Naive B cell (primary cell): ENCODE measurements at regions not wholly inside any gene's neighbourhood (a gene's known extent, or its start where the extent isn't known, plus 50 kb on each side); places are given as distances from the start of the nearest gene placed in this dataset.
"Not testable (repeated sequence)": the region's sequence is repeated elsewhere in the genome, so short reads cannot be mapped to it uniquely, and the experiment has no call there.

Experiments
- ATAC-seq, 2 donors: fragments of 150-1000 bp; cut with Tn5 transposase; 2 replicates each; pipeline ENCODE4 v1.10.0; 2021; ENCODE audit warnings: low read depth in 2 of 2, mild to moderate bottlenecking in 2 of 2, moderate library complexity in 2 of 2
- DNase-seq: peaks from one replicate; pipeline ENCODE4 v3.0.0; 2022
- H3K27ac Mint-ChIP-seq, 6 donors: one replicate each; pipeline ENCODE4 v1.8.0; 2020 to 2022; ENCODE audit warnings: mild to moderate bottlenecking in 6 of 6, mixed read lengths in 6 of 6, moderate library complexity in 5 of 6, inconsistent platforms in 2 of 6
- H3K27me3 Mint-ChIP-seq, 3 donors: one replicate each; pipeline ENCODE4 v1.8.0; 2021 to 2022; ENCODE audit warnings: mixed read lengths in 3 of 3, mild to moderate bottlenecking in 1 of 3
- H3K36me3 Mint-ChIP-seq, 2 donors: one replicate each; pipeline ENCODE4 v1.8.0; 2020 to 2022; ENCODE audit warnings: mixed read lengths in 2 of 2, inconsistent platforms in 1 of 2, mild to moderate bottlenecking in 1 of 2
- H3K4me1 Mint-ChIP-seq, 3 donors: one replicate each; pipeline ENCODE4 v1.8.0; 2020 to 2022; ENCODE audit warnings: mixed read lengths in 3 of 3, inconsistent platforms in 1 of 3, mild to moderate bottlenecking in 1 of 3, moderate library complexity in 1 of 3
- H3K4me3 Mint-ChIP-seq, 8 donors: one replicate each; pipeline ENCODE4 v1.8.0; 2020 to 2022; ENCODE audit warnings: mild to moderate bottlenecking in 8 of 8, mixed read lengths in 8 of 8, moderate library complexity in 8 of 8, inconsistent platforms in 2 of 8
- H3K9me3 Mint-ChIP-seq, 7 donors: one replicate each; pipeline ENCODE4 v1.8.0; 2020 to 2022; ENCODE audit warnings: mixed read lengths in 7 of 7, mild to moderate bottlenecking in 5 of 7, inconsistent platforms in 2 of 7, moderate library complexity in 1 of 7

GRCh38 chr2:175253871-175254270 is 72.4 kb upstream of the ATP5MC3 start:
- H3K4me3 Mint-ChIP-seq, result no peak overlapping the region
- H3K4me1 Mint-ChIP-seq, result no peaks in the 10 kb centered on the region
- DNase-seq (no peak), ATAC-seq (no peak)
- peak overlapping the region in 1 of 6 donors; percentile 49 for H3K27ac Mint-ChIP-seq
- H3K27me3 Mint-ChIP-seq, result peaks cover 23 to 42% (median 31%) of the 10 kb centered on the region in 3 donors
- no peaks in the 10 kb centered on the region for H3K36me3 Mint-ChIP-seq
- peaks cover 0 to 8% (median 5%) of the 10 kb centered on the region in 7 donors for H3K9me3 Mint-ChIP-seq

GRCh38 chr2:175251425-175252041 is 70.0 kb upstream of the ATP5MC3 start:
- no peaks in the 10 kb centered on the region for H3K4me1 Mint-ChIP-seq
- H3K27ac Mint-ChIP-seq, result no peak overlapping the region
- H3K27me3 Mint-ChIP-seq, result peaks cover 21 to 44% (median 36%) of the 10 kb centered on the region in 3 donors
- peaks cover 0 to 6% (median 4%) of the 10 kb centered on the region in 7 donors for H3K9me3 Mint-ChIP-seq
- H3K36me3 Mint-ChIP-seq, result no peaks in the 10 kb centered on the region
- H3K4me3 Mint-ChIP-seq, result no peak overlapping the region
- ATAC-seq (no peak), DNase-seq (peak; percentile 1)

GRCh38 chr2:175247159-175247558 is 65.6 kb upstream of the ATP5MC3 start:
- Mint-ChIP-seq H3K4me3 (no peak overlapping the region), H3K9me3 (no peaks in the 10 kb centered on the region), H3K27ac (no peak overlapping the region), H3K36me3 (no peaks in the 10 kb centered on the region), H3K27me3 (peaks cover 20 to 29% (median 23%) of the 10 kb centered on the region in 3 donors), H3K4me1 (no peaks in the 10 kb centered on the region)
- DNase-seq (no peak), ATAC-seq (no peak)

- Mint-ChIP-seq H3K4me1 (no peaks in the 10 kb centered on the region), H3K27ac (no peak overlapping the region), H3K4me3 (no peak overlapping the region), H3K27me3 (peaks cover 24 to 43% (median 36%) of the 10 kb centered on the region in 3 donors), H3K9me3 (peaks cover 3 to 20% (median 5%) of the 10 kb centered on the region in 7 donors), H3K36me3 (peaks cover 0 to 5% of the 10 kb centered on the region in 2 donors)
- no peak for ATAC-seq
- DNase-seq, result no peak
Measured at GRCh38 chr2:175244697-175245096, 63.2 kb upstream of the ATP5MC3 start.

GRCh38 chr2:175241691-175242090 is 60.2 kb upstream of the ATP5MC3 start:
- DNase-seq, result no peak

GRCh38 chr2:175240033-175240432 is 58.5 kb upstream of the ATP5MC3 start:
- Mint-ChIP-seq H3K27me3 (peaks cover 21 to 48% (median 37%) of the 10 kb centered on the region in 3 donors), H3K36me3 (peaks cover 0 to 18% of the 10 kb centered on the region in 2 donors), H3K9me3 (peaks cover 3 to 39% (median 18%) of the 10 kb centered on the region in 7 donors)
- not testable (repeated sequence) for H3K4me3 Mint-ChIP-seq, ATAC-seq, H3K4me1 Mint-ChIP-seq, H3K27ac Mint-ChIP-seq, DNase-seq

More at GRCh38 chr2:175241691-175242090, 60.2 kb upstream of the ATP5MC3 start:
- ATAC-seq, result no peak
- Mint-ChIP-seq H3K4me3 (no peak overlapping the region), H3K9me3 (peaks cover 3 to 39% (median 18%) of the 10 kb centered on the region in 7 donors), H3K27me3 (peaks cover 21 to 48% (median 37%) of the 10 kb centered on the region in 3 donors), H3K27ac (no peak overlapping the region), H3K4me1 (no peaks in the 10 kb centered on the region), H3K36me3 (peaks cover 0 to 18% of the 10 kb centered on the region in 2 donors)

GRCh38 chr2:175236930-175237329 is 55.4 kb upstream of the ATP5MC3 start:
- no peak overlapping the region for H3K27ac Mint-ChIP-seq
- peaks cover 11 to 18% (median 15%) of the 10 kb centered on the region in 3 donors for H3K4me1 Mint-ChIP-seq
- no peak for DNase-seq
- H3K4me3 Mint-ChIP-seq, result no peak overlapping the region
- H3K9me3 Mint-ChIP-seq, result peaks cover 3 to 39% (median 18%) of the 10 kb centered on the region in 7 donors
- H3K27me3 Mint-ChIP-seq, result peaks cover 18 to 37% (median 24%) of the 10 kb centered on the region in 3 donors
- ATAC-seq, result no peak
- H3K36me3 Mint-ChIP-seq, result peaks cover 0 to 18% of the 10 kb centered on the region in 2 donors

- peak; percentile 28 for DNase-seq
- ATAC-seq, result peak; percentile 95
- H3K4me3 Mint-ChIP-seq, result peak overlapping the region in 2 of 8 donors; percentile 17 to 59
- H3K36me3 Mint-ChIP-seq, result peaks cover 0 to 13% of the 10 kb centered on the region in 2 donors
- peak overlapping the region in 4 of 6 donors; percentile 9 to 17 (median 13) for H3K27ac Mint-ChIP-seq
- H3K9me3 Mint-ChIP-seq, result peaks cover 0 to 22% (median 15%) of the 10 kb centered on the region in 7 donors
- H3K4me1 Mint-ChIP-seq, result peaks cover 11 to 18% (median 15%) of the 10 kb centered on the region in 3 donors
- H3K27me3 Mint-ChIP-seq, result peaks cover 10 to 20% (median 10%) of the 10 kb centered on the region in 3 donors
Measured at GRCh38 chr2:175234650-175235049, 53.1 kb upstream of the ATP5MC3 start.

- DNase-seq (peak; percentile 3), ATAC-seq (peak; percentile 69 to 72)
- Mint-ChIP-seq H3K27ac (peak overlapping the region; percentile 0 to 17 (median 10)), H3K36me3 (peaks cover 0 to 8% of the 10 kb centered on the region in 2 donors), H3K4me3 (peak overlapping the region in 3 of 8 donors; percentile 2 to 59 (median 17)), H3K27me3 (peaks cover 10 to 18% (median 10%) of the 10 kb centered on the region in 3 donors), H3K9me3 (peaks cover 0 to 17% (median 10%) of the 10 kb centered on the region in 7 donors), H3K4me1 (peaks cover 11 to 18% (median 15%) of the 10 kb centered on the region in 3 donors)
Measured at GRCh38 chr2:175234153-175234552, 52.6 kb upstream of the ATP5MC3 start.

- peaks cover 0 to 2% of the 10 kb centered on the region in 2 donors for H3K36me3 Mint-ChIP-seq
- DNase-seq (no peak), ATAC-seq (no peak)
- peaks cover 0 to 9% (median 2%) of the 10 kb centered on the region in 7 donors for H3K9me3 Mint-ChIP-seq
- no peak overlapping the region for H3K27ac Mint-ChIP-seq
- peaks cover 11 to 18% (median 15%) of the 10 kb centered on the region in 3 donors for H3K4me1 Mint-ChIP-seq
- H3K27me3 Mint-ChIP-seq, result peaks cover 6 to 13% (median 10%) of the 10 kb centered on the region in 3 donors
- H3K4me3 Mint-ChIP-seq, result no peak overlapping the region
Measured at GRCh38 chr2:175233135-175233719, 51.7 kb upstream of the ATP5MC3 start.
